ENCODE measurements at regions not wholly inside any gene's neighbourhood (a gene's known extent, or its start where the extent isn't known, plus 50 kb on each side); places are given as distances from the start of the nearest gene placed in this dataset.

DNA sequence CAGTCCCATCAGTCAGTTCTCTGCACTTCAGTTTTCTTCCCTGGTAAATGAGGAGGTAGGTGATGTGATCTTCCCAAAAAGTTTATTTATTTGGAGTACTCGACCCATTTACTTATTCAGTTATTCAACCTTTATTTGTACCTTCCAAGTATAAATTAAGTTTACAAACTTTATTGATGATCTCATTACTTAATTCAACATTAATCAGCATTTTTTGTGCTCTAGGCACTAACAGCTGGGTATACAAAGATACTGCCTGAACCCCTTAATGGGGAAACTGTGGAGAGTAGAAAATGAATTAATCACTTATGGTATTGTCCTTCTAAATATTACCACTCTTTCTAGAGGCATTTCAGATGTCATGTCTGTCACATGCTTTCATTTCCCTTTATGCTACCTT lies 293.3 kb downstream of the DLEU7 start:
- TF ChIP-seq, protein P1, sequence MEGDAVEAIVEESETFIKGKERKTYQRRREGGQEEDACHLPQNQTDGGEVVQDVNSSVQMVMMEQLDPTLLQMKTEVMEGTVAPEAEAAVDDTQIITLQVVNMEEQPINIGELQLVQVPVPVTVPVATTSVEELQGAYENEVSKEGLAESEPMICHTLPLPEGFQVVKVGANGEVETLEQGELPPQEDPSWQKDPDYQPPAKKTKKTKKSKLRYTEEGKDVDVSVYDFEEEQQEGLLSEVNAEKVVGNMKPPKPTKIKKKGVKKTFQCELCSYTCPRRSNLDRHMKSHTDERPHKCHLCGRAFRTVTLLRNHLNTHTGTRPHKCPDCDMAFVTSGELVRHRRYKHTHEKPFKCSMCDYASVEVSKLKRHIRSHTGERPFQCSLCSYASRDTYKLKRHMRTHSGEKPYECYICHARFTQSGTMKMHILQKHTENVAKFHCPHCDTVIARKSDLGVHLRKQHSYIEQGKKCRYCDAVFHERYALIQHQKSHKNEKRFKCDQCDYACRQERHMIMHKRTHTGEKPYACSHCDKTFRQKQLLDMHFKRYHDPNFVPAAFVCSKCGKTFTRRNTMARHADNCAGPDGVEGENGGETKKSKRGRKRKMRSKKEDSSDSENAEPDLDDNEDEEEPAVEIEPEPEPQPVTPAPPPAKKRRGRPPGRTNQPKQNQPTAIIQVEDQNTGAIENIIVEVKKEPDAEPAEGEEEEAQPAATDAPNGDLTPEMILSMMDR (IDR thresholded peaks at IDR 0.05): no peak
- no peak for TF ChIP-seq EP300 (IDR thresholded peaks at IDR 0.05)
